ENCODE measurements at regions not wholly inside any gene's neighbourhood (a gene's known extent, or its start where the extent isn't known, plus 50 kb on each side); places are given as distances from the start of the nearest gene placed in this dataset.
A peak's percentile ranks its signal among the peaks of the same experiment; 100 is the strongest.

GRCh38 chr21:28749536-28749935, 243.1 kb downstream of the LTN1 start:
- H3K4me3 ChIP-seq (ENCODE audit: low read depth, low read length): no peak overlapping the region
- TF ChIP-seq, protein P1, sequence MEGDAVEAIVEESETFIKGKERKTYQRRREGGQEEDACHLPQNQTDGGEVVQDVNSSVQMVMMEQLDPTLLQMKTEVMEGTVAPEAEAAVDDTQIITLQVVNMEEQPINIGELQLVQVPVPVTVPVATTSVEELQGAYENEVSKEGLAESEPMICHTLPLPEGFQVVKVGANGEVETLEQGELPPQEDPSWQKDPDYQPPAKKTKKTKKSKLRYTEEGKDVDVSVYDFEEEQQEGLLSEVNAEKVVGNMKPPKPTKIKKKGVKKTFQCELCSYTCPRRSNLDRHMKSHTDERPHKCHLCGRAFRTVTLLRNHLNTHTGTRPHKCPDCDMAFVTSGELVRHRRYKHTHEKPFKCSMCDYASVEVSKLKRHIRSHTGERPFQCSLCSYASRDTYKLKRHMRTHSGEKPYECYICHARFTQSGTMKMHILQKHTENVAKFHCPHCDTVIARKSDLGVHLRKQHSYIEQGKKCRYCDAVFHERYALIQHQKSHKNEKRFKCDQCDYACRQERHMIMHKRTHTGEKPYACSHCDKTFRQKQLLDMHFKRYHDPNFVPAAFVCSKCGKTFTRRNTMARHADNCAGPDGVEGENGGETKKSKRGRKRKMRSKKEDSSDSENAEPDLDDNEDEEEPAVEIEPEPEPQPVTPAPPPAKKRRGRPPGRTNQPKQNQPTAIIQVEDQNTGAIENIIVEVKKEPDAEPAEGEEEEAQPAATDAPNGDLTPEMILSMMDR (IDR thresholded peaks at IDR 0.05; ENCODE audit: low read depth, low read length): no peak
- no peak for TF ChIP-seq MYC (IDR thresholded peaks at IDR 0.05; ENCODE audit: low read depth, low read length)
- TF ChIP-seq MAX (IDR thresholded peaks at IDR 0.05; ENCODE audit: low read depth, low read length): no peak
- no peak for TF ChIP-seq POLR2A (IDR thresholded peaks at IDR 0.05; ENCODE audit: extremely low read depth, insufficient read length)
- DNase-seq (ENCODE audit: low read depth): no peak

DNA sequence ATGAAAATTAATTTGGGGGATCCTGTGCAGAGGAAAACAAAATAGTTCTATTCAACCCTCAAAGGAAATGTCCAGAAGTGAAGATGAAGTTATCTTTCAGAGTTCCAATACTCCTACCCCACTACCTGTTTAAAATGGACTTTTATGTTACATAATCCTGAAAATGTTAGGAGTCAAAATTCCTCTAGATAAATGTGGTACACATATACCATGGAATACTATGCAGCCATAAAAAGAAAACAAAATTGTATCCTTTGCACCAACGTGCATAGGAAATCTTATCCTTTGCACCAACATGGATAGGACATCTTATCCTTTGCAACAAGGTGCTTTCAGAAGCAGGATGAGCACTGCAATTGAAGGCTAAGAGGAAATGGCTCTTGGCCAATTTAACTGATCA, 245.2 kb downstream of the LTN1 start:
- TF ChIP-seq, protein P1 (IDR thresholded peaks at IDR 0.05; ENCODE audit: low read depth, low read length): no peak
- TF ChIP-seq POLR2A (IDR thresholded peaks at IDR 0.05; ENCODE audit: extremely low read depth, insufficient read length) (no peak), MAX (IDR thresholded peaks at IDR 0.05; ENCODE audit: low read depth, low read length) (no peak), MYC (IDR thresholded peaks at IDR 0.05; ENCODE audit: low read depth, low read length) (no peak)
- H3K4me3 ChIP-seq (ENCODE audit: low read depth, low read length): no peak overlapping the region
- no peak for DNase-seq (ENCODE audit: low read depth)

GRCh38 chr21:28746166-28746565, 246.5 kb downstream of the LTN1 start:
- TF ChIP-seq POLR2A (IDR thresholded peaks at IDR 0.05; ENCODE audit: extremely low read depth, insufficient read length) (no peak), MAX (IDR thresholded peaks at IDR 0.05; ENCODE audit: low read depth, low read length) (no peak), MYC (IDR thresholded peaks at IDR 0.05; ENCODE audit: low read depth, low read length) (no peak)
- TF ChIP-seq, protein P1 (IDR thresholded peaks at IDR 0.05; ENCODE audit: low read depth, low read length): no peak
- no peak overlapping the region for H3K4me3 ChIP-seq (ENCODE audit: low read depth, low read length)
- no peak for DNase-seq (ENCODE audit: low read depth)

- H3K4me3 ChIP-seq (ENCODE audit: low read depth, low read length): no peak overlapping the region
- TF ChIP-seq MAX (IDR thresholded peaks at IDR 0.05; ENCODE audit: low read depth, low read length) (peak; percentile 70), MYC (IDR thresholded peaks at IDR 0.05; ENCODE audit: low read depth, low read length) (0 out of 2 replicates have a peak, but pooled peaks have one; percentile 14), POLR2A (IDR thresholded peaks at IDR 0.05; ENCODE audit: extremely low read depth, insufficient read length) (no peak)
- TF ChIP-seq, protein P1 (IDR thresholded peaks at IDR 0.05; ENCODE audit: low read depth, low read length): peak; percentile 79
- DNase-seq (ENCODE audit: low read depth): peak; percentile 80
Observed at GRCh38 chr21:28745131-28746016, 247.3 kb downstream of the LTN1 start.

DNA sequence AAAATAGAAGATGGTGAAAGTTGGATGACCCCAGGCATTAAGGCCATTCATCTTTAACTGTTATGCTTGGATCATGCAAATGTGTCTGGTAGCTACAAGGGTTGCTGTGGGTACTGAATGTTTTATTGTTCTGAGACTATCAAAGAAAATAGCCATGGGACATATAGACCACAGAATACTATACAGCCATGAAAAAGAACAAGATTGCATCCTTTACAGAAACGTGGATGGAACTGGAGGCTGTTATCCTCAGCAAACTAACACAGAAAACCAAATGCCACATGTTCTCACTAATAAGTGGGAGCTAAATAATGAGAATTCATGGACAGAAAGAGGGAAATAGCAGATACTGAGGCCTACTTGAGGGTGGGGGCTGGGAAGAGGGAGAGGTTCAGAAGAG, 249.0 kb downstream of the LTN1 start:
- H3K4me3 ChIP-seq (ENCODE audit: low read depth, low read length): no peak overlapping the region
- no peak for DNase-seq (ENCODE audit: low read depth)
- TF ChIP-seq MAX (IDR thresholded peaks at IDR 0.05; ENCODE audit: low read depth, low read length): no peak
- TF ChIP-seq POLR2A (IDR thresholded peaks at IDR 0.05; ENCODE audit: extremely low read depth, insufficient read length): no peak
- TF ChIP-seq MYC (IDR thresholded peaks at IDR 0.05; ENCODE audit: low read depth, low read length): no peak
- TF ChIP-seq, protein P1 (IDR thresholded peaks at IDR 0.05; ENCODE audit: low read depth, low read length): no peak

All from NB4 (cell line).